Upper lobe of left lung (tissue), 4 donors: ENCODE measurements at regions not wholly inside any gene's neighbourhood (a gene's known extent, or its start where the extent isn't known, plus 50 kb on each side); places are given as distances from the start of the nearest gene placed in this dataset.

Source experiments
- POLR2A ChIP-seq, 4 donors: fragments of 450-650 bp; IDR thresholded peaks; one replicate each; pipeline ENCODE4 v1.5.1; 2016 to 2017; ENCODE audit warnings: antibody characterized with exemption in 4 of 4, mild to moderate bottlenecking in 2 of 4
- POLR2AphosphoS5 ChIP-seq, 2 donors: sonication (generic); formaldehyde crosslinking; IDR thresholded peaks; one replicate each; pipeline ENCODE4 v1.5.1; 2017; ENCODE audit warnings: antibody characterized with exemption in 2 of 2
- TF ChIP-seq, protein P1 (sequence below), 6 experiments: fragments of 450-650 bp in 4 of 6; fragments of 200-600 bp in 2 of 6; sonication (generic) in 2 of 6; IDR thresholded peaks; one replicate each; pipeline ENCODE4 v1.5.1; 2016 to 2019; ENCODE audit warnings: antibody characterized with exemption in 6 of 6

DNA sequence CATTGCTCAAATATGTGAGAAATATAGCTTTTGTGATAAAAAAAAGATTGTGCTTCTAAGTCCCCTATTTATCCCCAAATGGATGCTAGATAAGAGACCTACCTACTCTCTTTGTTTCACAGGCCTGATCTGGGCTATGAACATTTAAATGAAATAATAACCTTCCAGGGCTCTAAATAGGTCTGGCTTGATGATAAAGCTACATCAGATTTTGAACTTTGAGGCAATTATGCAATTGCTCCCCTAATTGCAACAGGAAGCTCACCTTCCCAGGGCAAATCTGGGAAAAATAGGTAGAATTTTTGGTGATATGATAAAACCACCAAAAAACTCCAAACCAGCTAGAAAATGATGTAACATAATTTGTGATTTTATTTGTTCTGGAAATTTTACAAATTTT is 624.5 kb downstream of the PKHD1 start:
- TF ChIP-seq, protein P1, sequence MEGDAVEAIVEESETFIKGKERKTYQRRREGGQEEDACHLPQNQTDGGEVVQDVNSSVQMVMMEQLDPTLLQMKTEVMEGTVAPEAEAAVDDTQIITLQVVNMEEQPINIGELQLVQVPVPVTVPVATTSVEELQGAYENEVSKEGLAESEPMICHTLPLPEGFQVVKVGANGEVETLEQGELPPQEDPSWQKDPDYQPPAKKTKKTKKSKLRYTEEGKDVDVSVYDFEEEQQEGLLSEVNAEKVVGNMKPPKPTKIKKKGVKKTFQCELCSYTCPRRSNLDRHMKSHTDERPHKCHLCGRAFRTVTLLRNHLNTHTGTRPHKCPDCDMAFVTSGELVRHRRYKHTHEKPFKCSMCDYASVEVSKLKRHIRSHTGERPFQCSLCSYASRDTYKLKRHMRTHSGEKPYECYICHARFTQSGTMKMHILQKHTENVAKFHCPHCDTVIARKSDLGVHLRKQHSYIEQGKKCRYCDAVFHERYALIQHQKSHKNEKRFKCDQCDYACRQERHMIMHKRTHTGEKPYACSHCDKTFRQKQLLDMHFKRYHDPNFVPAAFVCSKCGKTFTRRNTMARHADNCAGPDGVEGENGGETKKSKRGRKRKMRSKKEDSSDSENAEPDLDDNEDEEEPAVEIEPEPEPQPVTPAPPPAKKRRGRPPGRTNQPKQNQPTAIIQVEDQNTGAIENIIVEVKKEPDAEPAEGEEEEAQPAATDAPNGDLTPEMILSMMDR (IDR thresholded peaks at IDR 0.05), result no peak
- TF ChIP-seq POLR2AphosphoS5 (IDR thresholded peaks at IDR 0.05) (no peak), POLR2A (IDR thresholded peaks at IDR 0.05) (no peak)
